HG02981 (cell line): ENCODE measurements at regions not wholly inside any gene's neighbourhood (a gene's known extent, or its start where the extent isn't known, plus 50 kb on each side); places are given as distances from the start of the nearest gene placed in this dataset.

Experiments
- ATAC-seq: cut with Tn5 transposase; IDR thresholded peaks from one replicate; pipeline ENCODE4 v1.9.1; 2021; ENCODE audit warnings: mild to moderate bottlenecking, moderate library complexity; ENCODE audit not compliant: unreplicated experiment

DNA sequence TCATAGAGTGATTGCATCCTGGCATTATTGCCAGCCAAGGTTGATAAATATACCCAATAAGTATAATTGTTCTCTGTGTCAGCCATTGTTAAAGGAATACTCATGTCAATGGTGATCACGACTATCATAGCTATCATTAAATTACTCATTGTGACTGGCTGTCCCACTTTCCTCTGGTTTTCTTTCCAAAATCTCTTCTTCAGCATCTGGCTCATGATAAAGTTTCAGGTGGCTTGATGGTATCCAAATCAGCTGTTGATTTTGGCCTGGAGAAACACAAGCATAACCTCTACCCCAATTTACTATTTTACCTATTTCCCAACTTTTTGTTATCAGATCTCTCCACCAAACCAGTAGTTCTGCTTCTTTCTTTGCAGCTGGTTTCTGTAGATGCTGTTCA, 67.1 kb upstream of the SPIN2A start:
- no peak for ATAC-seq

DNA sequence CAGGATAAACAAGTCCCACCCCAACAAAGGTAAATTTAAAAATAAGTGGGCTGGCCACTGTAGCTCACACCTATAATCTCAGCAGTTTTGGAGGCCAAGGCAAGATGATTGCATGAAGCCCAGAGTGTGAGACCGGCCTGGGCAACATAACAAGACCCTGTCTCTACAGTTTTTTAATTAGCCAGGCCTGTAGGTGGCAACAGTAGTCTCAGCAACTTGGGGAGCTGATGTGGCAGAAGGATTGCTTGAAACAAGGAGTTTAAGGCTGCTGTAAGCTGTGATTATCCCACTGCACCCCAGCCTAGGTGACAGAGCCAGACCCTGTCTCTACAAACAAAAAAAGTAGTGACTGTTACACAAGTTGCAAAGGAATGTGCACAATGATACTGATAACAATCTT, 74.6 kb upstream of the FAAH2 start:
- ATAC-seq = no peak

- no peak for ATAC-seq
Observed at GRCh38 chrX:57227691-57228090, 58.8 kb upstream of the FAAH2 start.

GRCh38 chrX:57232658-57233360, 53.7 kb upstream of the FAAH2 start:
- ATAC-seq = peak; percentile 61
